GM21526 (cell line): ENCODE measurements at regions not wholly inside any gene's neighbourhood (a gene's known extent, or its start where the extent isn't known, plus 50 kb on each side); places are given as distances from the start of the nearest gene placed in this dataset.
"Not testable (repeated sequence)": the region's sequence is repeated elsewhere in the genome, so short reads cannot be mapped to it uniquely, and the experiment has no call there.

Experiments
- ATAC-seq: cut with Tn5 transposase; IDR thresholded peaks from one replicate; pipeline ENCODE4 v1.9.1; 2021; ENCODE audit warnings: moderate library complexity; ENCODE audit not compliant: unreplicated experiment, low FRiP score

GRCh38 chr7:7042286-7042893 is 140.0 kb upstream of the C1GALT1 start:
- ATAC-seq: not testable (repeated sequence)

DNA sequence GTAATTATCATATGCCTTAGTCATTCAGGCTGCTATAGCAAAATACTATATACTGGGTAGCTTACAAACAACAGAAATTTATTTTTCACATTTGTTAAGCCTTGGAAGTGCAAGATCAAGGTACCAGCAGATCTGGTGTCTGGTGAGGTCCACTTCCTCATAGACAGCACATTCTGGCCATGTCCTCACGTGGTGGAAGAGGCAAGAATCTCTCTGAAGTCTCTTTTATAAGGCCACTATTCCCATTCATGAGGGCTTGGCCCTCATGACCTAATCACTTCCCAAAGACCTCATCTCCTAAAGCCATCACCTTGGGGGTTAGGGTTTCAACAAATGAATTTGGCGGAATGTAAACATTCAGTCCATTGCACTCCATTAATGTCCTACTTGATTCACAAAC is 137.5 kb upstream of the C1GALT1 start:
- no peak for ATAC-seq

DNA sequence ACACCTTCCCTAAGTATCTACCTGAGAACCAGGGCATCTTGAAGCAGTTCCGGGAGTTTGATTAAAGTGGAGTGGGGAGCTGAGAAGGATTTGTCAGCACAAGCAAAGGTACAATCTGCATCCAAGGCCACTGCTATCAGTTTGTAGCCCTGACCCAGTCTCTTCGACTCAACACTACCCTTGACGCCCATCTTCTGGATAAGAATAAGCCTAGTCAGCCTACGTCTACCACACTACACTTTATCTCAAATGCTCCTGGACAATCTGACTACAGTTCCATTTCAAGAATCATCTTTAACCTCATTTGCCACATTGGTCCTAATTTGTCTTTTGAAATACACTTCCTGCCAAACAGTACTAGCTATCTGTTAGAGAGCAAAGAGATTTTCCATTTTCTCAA is 134.1 kb upstream of the C1GALT1 start:
- ATAC-seq: no peak

GRCh38 chr7:7051206-7051877 is 131.0 kb upstream of the C1GALT1 start:
- ATAC-seq: peak; percentile 89

DNA sequence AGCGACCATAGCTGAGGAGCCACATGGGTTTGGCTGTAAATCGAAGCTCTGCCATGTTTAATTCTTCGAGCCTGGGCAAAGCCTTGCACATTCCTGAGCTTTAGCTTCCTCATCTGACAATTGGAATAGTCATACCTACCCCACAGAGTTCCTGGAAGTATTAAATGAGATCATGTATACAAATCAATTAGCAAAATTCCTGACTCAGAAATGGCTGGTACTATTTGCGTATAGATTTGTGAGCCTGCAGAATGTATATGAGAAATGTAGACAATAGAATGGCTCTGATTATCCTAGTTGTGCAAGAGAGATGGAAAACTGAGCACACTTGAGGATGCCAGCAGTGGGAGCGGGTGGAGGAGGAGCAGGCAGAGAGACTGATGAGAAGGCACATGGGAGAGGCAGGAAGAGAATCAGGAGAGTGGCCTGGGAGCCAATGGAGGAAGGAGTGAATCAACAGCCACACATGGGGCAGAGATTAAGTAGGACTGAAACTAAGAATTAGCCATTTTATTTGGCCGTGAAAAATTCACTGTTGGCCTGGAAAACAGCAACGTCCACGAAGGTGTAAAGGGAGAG is 128.0 kb upstream of the C1GALT1 start:
- ATAC-seq: no peak

DNA sequence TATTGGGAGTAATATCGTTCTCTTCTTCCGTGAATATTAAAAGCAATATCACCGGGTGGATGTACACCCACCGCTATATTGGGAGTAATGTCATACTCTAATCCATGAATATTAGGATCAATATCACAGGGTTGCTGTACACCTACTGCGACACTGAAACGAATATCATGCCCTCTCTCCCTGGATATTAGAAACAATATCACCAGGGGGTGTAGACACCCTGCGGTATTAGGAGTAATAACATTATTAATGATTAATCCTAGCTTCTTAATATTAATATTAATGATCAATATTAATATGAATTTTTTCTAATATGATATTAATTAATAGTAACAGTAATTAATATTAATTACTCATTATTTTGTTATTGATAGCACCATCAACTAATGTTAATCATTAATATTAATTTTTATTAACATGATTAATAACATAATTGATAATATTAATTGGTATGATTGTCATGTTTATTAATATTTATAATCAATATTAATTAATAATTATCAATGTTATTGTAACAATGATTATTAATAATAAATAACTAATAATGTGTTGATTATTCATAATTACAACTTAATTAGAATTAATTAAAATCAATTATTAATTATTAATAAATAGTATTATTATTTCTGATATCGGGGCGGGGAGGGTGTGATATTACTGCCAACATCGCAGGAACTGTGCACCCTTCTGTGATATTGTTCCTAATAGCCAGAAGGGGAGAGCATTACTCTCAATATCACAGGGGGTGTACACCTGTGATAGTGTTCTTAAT is 121.3 kb upstream of the C1GALT1 start:
- ATAC-seq: no peak

DNA sequence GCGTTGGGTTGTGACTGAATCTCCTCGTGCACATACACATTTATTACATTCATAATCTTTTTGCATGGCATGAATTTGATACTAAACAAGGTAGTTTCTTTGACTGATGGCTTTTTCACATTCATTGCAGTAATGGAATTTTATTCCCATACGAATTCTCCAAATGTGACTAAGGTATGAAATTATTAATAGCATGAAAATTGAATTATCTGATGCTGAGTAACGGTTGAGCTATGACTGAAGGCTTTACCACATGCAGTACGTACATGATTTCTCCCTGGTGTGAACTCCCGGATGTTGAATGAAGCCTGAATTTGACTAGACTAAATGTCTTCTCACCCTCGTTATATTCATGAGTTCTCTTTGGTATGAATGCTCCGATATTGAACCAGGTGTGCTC is 104.4 kb upstream of the C1GALT1 start:
- ATAC-seq: no peak

DNA sequence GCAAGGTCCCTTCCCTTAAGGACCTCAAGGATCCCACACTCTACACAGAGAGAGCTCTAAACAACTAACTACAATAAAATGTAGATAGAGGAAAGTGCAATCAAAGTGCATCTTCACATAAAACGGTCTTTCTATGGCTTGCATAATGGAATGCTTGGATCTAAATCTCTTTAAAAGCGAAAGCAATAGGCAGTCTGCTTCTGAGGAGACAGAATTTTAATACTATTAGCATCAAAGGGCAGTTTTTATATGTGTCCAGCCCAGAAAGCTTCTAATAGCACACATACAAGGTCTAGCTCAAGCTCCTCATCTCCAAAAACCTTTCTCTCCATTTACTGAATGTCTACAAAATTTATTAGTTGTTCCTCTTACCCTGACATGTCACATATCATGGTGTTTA is 101.5 kb upstream of the C1GALT1 start:
- ATAC-seq: no peak

DNA sequence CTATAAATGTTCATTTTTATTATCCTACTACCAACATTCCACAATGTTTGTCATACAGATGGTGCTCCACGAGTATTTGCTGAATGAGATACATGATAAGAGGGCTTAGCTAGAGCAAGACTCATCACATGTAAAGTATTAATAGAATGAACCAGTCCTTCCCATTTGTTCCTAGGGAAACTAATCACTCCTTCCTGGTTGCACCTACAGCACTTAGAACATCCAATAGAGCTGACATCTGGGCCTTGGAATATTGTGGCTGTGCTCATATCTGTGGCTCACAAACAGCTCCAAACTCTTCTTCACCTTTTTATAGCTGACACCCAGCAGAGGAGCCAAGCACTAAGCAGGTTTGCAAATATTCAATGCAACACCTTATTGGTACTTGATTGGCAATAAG is 91.9 kb upstream of the C1GALT1 start:
- no peak for ATAC-seq

- ATAC-seq: no peak
Observed at GRCh38 chr7:7098280-7098818, 84.0 kb upstream of the C1GALT1 start.

- no peak for ATAC-seq
Observed at GRCh38 chr7:7099584-7100014, 82.7 kb upstream of the C1GALT1 start.

GRCh38 chr7:7100432-7100849 is 81.9 kb upstream of the C1GALT1 start:
- ATAC-seq: no peak

- ATAC-seq: no peak
Observed at GRCh38 chr7:7102906-7103305, 79.4 kb upstream of the C1GALT1 start.

DNA sequence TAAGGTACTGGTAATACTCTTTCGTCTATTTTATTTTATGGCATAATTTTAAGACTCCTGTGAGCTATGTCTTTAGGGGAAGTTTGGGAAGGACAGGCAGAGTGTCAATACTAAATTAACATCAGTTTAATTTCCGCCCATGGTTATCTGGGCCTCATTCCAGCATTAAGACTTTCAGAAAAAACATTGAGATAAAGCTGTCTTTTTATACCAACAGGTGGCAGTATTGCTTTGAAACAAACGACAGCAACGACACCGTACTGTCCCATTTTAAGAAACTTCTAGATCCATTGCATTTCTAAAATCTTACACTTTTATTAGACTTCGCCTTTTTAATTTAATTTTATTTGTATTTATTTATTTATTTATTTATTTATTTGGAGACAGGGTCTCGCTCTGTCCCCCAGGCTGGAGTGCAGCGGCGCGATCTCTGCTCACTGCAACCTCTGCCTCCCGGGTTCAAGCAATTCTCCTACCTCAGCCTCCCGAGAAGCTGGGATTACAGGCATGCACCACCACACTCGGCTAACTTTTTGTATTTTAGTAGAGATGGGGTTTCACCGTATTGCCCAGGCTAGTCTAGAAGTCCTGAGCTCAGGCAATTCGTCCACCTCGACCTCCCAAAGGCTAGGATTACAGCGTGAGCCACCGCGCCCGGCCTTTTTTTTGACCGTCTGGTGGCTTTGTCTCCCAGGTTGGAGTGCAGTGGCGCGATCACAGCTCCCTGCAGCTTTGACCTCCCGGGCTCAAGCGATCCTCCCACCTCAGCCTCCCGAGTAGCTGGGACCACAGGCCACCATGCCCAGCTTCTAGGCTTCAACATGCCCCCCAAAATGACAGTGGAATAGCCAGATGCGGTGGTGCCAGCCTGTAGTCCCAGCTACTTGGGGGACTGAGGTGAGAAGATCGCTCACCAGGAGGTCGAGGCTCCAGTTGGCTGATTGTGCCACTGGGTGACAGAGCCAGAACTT is 78.7 kb upstream of the C1GALT1 start:
- no peak for ATAC-seq

- no peak for ATAC-seq
Observed at GRCh38 chr7:7104314-7104698, 78.0 kb upstream of the C1GALT1 start.

DNA sequence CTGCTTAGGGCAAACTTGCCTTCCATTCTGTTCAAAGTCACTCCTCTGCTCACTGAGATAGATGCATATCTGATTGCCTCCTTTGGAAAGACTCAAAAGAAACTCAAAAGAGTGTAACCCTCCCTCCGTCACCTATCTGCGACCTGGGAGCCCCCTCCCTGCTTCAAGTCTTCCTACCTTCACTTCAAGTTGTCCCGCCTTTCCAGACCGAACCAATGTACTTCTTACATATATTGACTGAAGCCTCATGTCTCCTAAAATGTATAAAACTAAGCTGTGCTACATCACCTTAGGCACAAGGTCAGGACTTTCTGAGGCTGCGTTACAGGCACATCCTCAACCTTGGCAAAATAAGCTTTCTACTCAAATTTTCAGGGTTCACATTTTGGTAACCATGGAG is 77.4 kb upstream of the C1GALT1 start:
- no peak for ATAC-seq

DNA sequence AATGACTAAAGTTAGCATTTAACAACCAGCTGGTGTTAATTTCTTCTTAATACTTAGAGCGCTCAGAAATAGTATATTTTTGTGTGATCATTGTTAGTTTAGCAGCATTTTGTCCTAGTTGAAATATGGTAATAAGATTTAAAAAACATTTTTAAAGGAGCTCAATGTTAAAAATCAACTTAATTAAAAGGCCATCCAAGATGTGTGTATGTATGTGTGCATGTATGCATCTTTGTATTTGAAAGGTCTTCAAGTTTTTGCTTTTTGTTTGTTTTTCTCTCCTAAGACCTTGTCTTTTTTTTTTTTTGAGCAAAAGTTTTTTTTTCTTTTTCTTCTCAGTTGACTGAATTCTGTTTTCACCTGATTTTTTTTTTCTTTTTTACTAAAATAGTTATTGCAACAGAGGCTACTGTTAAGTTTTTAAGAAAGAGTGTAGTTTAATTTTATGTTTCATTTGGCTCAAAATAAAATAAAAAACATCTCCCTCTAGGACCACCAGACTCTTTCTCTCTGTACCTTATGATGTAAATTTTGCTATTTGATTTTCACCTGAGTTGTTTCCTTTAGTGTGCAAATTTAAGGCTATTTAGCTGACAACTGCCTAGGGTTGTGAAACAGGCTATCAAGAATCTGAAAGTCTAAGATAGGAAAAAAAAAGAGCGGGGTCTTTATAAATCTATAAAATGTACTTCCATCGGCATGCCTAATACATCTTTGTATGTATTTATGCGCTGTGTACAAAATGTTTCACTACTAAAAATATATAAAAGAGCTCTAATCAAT is 76.4 kb upstream of the C1GALT1 start:
- no peak for ATAC-seq

DNA sequence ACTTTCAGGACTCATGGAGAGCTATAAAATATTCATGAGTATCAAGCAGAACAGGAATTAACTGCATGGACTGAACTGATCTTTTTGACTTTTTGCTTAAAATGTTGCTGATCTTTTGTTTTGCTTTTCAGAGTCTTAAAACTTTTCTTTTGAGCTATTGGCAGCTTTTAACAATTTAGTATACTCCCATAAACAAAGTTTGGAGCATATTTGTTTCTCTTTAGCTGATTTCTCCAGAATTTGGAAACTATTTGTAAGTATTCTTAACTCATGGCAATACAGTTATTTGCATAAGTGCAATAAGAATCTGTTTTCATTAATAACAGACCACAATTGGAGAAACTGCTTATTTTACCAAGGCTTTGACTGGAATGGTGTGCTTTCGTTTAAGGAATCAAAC is 73.4 kb upstream of the C1GALT1 start:
- no peak for ATAC-seq

- no peak for ATAC-seq
Observed at GRCh38 chr7:7109934-7110333, 72.4 kb upstream of the C1GALT1 start.
